Smooth muscle cell (in vitro differentiated cells): ENCODE measurements at regions not wholly inside any gene's neighbourhood (a gene's known extent, or its start where the extent isn't known, plus 50 kb on each side); places are given as distances from the start of the nearest gene placed in this dataset.
"Not testable (repeated sequence)": the region's sequence is repeated elsewhere in the genome, so short reads cannot be mapped to it uniquely, and the experiment has no call there.

Experiments used
- DNase-seq: peaks from one replicate; lab custom pipeline; 2025; ENCODE audit not compliant: unreplicated experiment; lab: John Stamatoyannopoulos, UW
- H2AFZ ChIP-seq: fragments of 200-600 bp; sonication (generic); 2 replicates; pipeline ENCODE4 v1.6.0; 2016; ENCODE audit warnings: antibody characterized with exemption, low read depth, mild to moderate bottlenecking
- H3F3A ChIP-seq: fragments of 200-600 bp; sonication (generic); 2 replicates; pipeline ENCODE4 v1.6.0; 2017; ENCODE audit warnings: antibody characterized with exemption, low read depth
- H3K27ac ChIP-seq: fragments of 200-600 bp; sonication (generic); 2 replicates; pipeline ENCODE4 v1.5.1; 2016; ENCODE audit warnings: low read depth, mild to moderate bottlenecking
- H3K27me3 ChIP-seq: fragments of 200-600 bp; sonication (generic); 2 replicates; pipeline ENCODE4 v1.6.1; 2016; ENCODE audit warnings: low read depth, mild to moderate bottlenecking
- H3K36me3 ChIP-seq: fragments of 200-600 bp; sonication (generic); 2 replicates; pipeline ENCODE4 v1.5.1; 2016; ENCODE audit warnings: low read depth
- H3K4me1 ChIP-seq: fragments of 200-600 bp; sonication (generic); 2 replicates; pipeline ENCODE4 v1.5.1; 2016; ENCODE audit warnings: low read depth
- H3K4me2 ChIP-seq: fragments of 200-600 bp; sonication (generic); 2 replicates; pipeline ENCODE4 v1.6.0; 2016; ENCODE audit warnings: mild to moderate bottlenecking
- H3K4me3 ChIP-seq: fragments of 200-600 bp; sonication (generic); 2 replicates; pipeline ENCODE4 v1.5.1; 2016; ENCODE audit warnings: mild to moderate bottlenecking
- H3K79me2 ChIP-seq: fragments of 200-600 bp; sonication (generic); 2 replicates; pipeline ENCODE4 v1.6.0; 2016; ENCODE audit warnings: low read depth, mild to moderate bottlenecking
- H3K9ac ChIP-seq: fragments of 200-600 bp; sonication (generic); 2 replicates; pipeline ENCODE4 v1.6.0; 2016; ENCODE audit warnings: low read depth
- H3K9me3 ChIP-seq: fragments of 200-600 bp; sonication (generic); replicated peaks from 2 replicates; pipeline ENCODE4 v1.5.1; 2016; ENCODE audit warnings: low read depth
- H4K20me1 ChIP-seq: fragments of 200-600 bp; sonication (generic); 2 replicates; pipeline ENCODE4 v1.6.0; 2016; ENCODE audit warnings: low read depth
- WGBS: methylation state at CpG from one replicate; pipeline ENCODE4 v1.1.7; 2016; ENCODE audit warnings: low lambda C conversion rate; 5-methylcytosine and 5-hydroxymethylcytosine counted together

GRCh38 chr21:6095304-6095703 lies 4426.1 kb upstream of the TPTE start:
- not testable (repeated sequence) for H3K4me2 ChIP-seq, DNase-seq, H3K79me2 ChIP-seq, H3K4me1 ChIP-seq, H3K4me3 ChIP-seq, H3K9ac ChIP-seq, H3K27ac ChIP-seq, H3K9me3 ChIP-seq, H2AFZ ChIP-seq, H3F3A ChIP-seq, H3K36me3 ChIP-seq, H3K27me3 ChIP-seq, H4K20me1 ChIP-seq
- WGBS: 59% methylated on average over 1 of the region's 13 CpGs

GRCh38 chr21:6096560-6097424 lies 4424.6 kb upstream of the TPTE start:
- H3K4me3 ChIP-seq, H3K36me3 ChIP-seq, H3K4me1 ChIP-seq, H3F3A ChIP-seq, H3K27me3 ChIP-seq, H3K79me2 ChIP-seq, H3K4me2 ChIP-seq, H2AFZ ChIP-seq, H3K9me3 ChIP-seq, H3K27ac ChIP-seq, DNase-seq, H4K20me1 ChIP-seq, H3K9ac ChIP-seq: not testable (repeated sequence)
- WGBS: no CpG with 5 or more reads among the region's 24 CpGs

GRCh38 chr21:6097736-6098135 lies 4423.6 kb upstream of the TPTE start:
- H3K36me3 ChIP-seq, H3K9ac ChIP-seq, H3K9me3 ChIP-seq, H3K27ac ChIP-seq, H3K4me3 ChIP-seq, H3K79me2 ChIP-seq, H3K4me2 ChIP-seq, H3K4me1 ChIP-seq, H2AFZ ChIP-seq, H3F3A ChIP-seq, H3K27me3 ChIP-seq, H4K20me1 ChIP-seq, DNase-seq: not testable (repeated sequence)
- WGBS: 94% methylated on average over 3 of the region's 4 CpGs

DNA sequence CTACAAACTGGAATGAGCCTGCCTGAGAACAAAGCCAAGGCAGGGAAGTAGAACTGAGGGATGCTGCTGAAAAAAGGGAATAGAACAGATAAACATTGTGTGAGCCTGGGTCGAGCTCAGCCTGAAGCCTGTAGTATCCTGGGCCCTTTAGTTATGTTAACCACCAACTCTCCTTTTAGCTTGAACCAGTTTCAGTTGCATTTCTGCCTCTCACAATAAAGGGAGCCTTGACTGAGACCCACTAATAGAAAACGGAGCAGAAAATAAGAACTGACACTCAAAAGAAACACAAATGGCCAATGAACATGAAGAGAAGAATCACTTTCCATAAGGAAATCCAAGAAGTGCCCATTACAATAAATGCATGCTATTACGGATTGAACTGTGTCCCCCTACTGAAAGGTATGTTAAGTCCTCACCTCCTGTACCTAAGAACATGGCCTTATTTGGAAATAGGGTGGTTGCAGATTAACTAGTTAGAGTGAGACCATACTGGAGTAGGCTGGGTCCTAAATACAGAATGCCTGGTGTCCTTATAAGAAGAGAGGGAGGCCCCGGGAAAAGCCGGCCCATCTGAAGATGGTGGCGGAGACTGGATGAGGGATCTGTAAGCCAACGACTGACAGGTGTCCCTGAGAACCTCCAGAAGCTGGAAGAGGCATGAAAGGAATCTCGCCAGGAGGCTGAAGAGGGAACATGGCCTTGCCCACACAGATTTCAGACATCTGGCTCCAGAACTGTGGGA lies 4423.0 kb upstream of the TPTE start:
- not testable (repeated sequence) for H3K9me3 ChIP-seq, H3K4me2 ChIP-seq, DNase-seq, H3K27me3 ChIP-seq, H3K36me3 ChIP-seq, H3K79me2 ChIP-seq, H3K27ac ChIP-seq, H3K4me3 ChIP-seq, H2AFZ ChIP-seq, H3K4me1 ChIP-seq, H4K20me1 ChIP-seq, H3K9ac ChIP-seq, H3F3A ChIP-seq
- WGBS: 44% methylated on average over 6 of the region's 8 CpGs

DNA sequence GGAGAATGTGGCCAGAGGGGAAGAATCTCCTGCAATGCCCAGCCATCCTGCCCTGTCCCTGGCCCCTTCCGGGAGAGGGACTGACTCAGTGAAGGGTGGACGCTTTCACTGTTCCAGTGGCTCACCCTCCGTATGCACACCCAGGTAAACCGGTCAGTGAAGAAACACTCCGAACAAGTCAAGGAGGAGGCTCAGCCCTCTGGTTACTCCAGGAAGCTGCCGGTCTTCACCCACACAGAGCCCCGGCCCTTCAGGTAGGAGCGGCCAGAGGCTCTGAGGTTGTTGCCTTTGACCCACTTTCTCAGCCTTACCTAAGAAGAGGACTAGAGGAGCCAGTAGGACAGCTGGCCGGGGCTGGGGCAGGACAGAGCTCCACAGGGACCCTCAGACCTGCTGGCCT lies 4419.8 kb upstream of the TPTE start:
- not testable (repeated sequence) for H3K9ac ChIP-seq, H3K4me3 ChIP-seq, H3K79me2 ChIP-seq, H3K4me2 ChIP-seq, H3K9me3 ChIP-seq, DNase-seq, H3K27me3 ChIP-seq, H3K27ac ChIP-seq, H3K4me1 ChIP-seq, H4K20me1 ChIP-seq, H3F3A ChIP-seq, H3K36me3 ChIP-seq, H2AFZ ChIP-seq
- WGBS: no CpG with 5 or more reads among the region's 9 CpGs

- H3F3A ChIP-seq, H4K20me1 ChIP-seq, H3K27me3 ChIP-seq, H3K4me3 ChIP-seq, H3K27ac ChIP-seq, H3K4me2 ChIP-seq, H3K9ac ChIP-seq, H2AFZ ChIP-seq, H3K9me3 ChIP-seq, H3K79me2 ChIP-seq, H3K4me1 ChIP-seq, H3K36me3 ChIP-seq, DNase-seq: not testable (repeated sequence)
- no CpG with 5 or more reads among the region's 8 CpGs for WGBS
These were observed 4416.8 kb upstream of the TPTE start for GRCh38 chr21:6104546-6104945.

GRCh38 chr21:6106686-6107567 lies 4414.5 kb upstream of the TPTE start:
- not testable (repeated sequence) for H3K36me3 ChIP-seq, H3F3A ChIP-seq, H3K4me3 ChIP-seq, H4K20me1 ChIP-seq, H3K9me3 ChIP-seq, H3K79me2 ChIP-seq, H3K9ac ChIP-seq, H3K27ac ChIP-seq, H2AFZ ChIP-seq, DNase-seq, H3K4me2 ChIP-seq, H3K4me1 ChIP-seq, H3K27me3 ChIP-seq
- WGBS: 87% methylated on average over 16 of the region's 26 CpGs

DNA sequence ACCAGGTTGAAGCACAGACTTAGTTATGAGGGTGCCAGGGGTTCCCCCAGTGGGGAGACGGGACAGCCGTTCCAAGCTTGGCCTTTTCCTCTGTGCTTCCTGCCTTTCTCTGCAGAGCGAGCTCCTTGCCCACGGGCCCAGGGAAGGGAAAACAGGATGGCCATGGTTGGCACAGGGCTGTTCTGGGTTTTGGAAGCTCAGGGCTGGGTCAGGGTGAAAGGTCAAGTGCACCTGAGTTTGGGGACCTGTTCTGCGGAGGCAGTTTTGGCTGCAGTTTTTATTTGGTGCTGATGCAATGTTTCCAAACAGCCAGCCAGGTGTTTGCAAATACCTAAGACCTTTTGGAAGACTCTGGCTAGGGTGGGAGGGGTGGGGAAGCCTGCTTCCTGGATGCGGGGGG lies 4412.5 kb upstream of the TPTE start:
- no CpG with 5 or more reads among the region's 6 CpGs for WGBS
- not testable (repeated sequence) for DNase-seq, H3K79me2 ChIP-seq, H3K27ac ChIP-seq, H3K4me3 ChIP-seq, H4K20me1 ChIP-seq, H3K36me3 ChIP-seq, H3K4me1 ChIP-seq, H3K27me3 ChIP-seq, H3K9me3 ChIP-seq, H2AFZ ChIP-seq, H3F3A ChIP-seq, H3K9ac ChIP-seq, H3K4me2 ChIP-seq
